HG02885 (cell line): ENCODE measurements at regions not wholly inside any gene's neighbourhood (a gene's known extent, or its start where the extent isn't known, plus 50 kb on each side); places are given as distances from the start of the nearest gene placed in this dataset.
"Not testable (repeated sequence)": the region's sequence is repeated elsewhere in the genome, so short reads cannot be mapped to it uniquely, and the experiment has no call there.

Experiments used
- ATAC-seq: cut with Tn5 transposase; IDR thresholded peaks from one replicate; pipeline ENCODE4 v1.9.1; 2021; ENCODE audit warnings: mild to moderate bottlenecking; ENCODE audit not compliant: unreplicated experiment, poor library complexity

- no peak for ATAC-seq
These were observed 148.5 kb upstream of the FBXO33 start for GRCh38 chr14:39580696-39581095.

GRCh38 chr14:39576736-39577135, 144.5 kb upstream of the FBXO33 start:
- no peak for ATAC-seq

- no peak for ATAC-seq
These were observed 144.0 kb upstream of the FBXO33 start for GRCh38 chr14:39576258-39576657.

GRCh38 chr14:39568809-39569538, 136.7 kb upstream of the FBXO33 start:
- no peak for ATAC-seq

GRCh38 chr14:39566795-39567194, 134.6 kb upstream of the FBXO33 start:
- ATAC-seq = no peak

- no peak for ATAC-seq
These were observed 131.1 kb upstream of the FBXO33 start for GRCh38 chr14:39563361-39563760.

GRCh38 chr14:39562175-39562574, 129.9 kb upstream of the FBXO33 start:
- no peak for ATAC-seq

- no peak for ATAC-seq
These were observed 126.3 kb upstream of the FBXO33 start for GRCh38 chr14:39558525-39558924.

- no peak for ATAC-seq
These were observed 123.5 kb upstream of the FBXO33 start for GRCh38 chr14:39555749-39556148.

GRCh38 chr14:39554576-39554975, 122.3 kb upstream of the FBXO33 start:
- no peak for ATAC-seq

- ATAC-seq = no peak
These were observed 116.1 kb upstream of the FBXO33 start for GRCh38 chr14:39548358-39548757.

- ATAC-seq = no peak
These were observed 115.6 kb upstream of the FBXO33 start for GRCh38 chr14:39547845-39548244.

- no peak for ATAC-seq
These were observed 73.6 kb upstream of the FBXO33 start for GRCh38 chr14:39505812-39506211.

- ATAC-seq = no peak
These were observed 68.0 kb upstream of the FBXO33 start for GRCh38 chr14:39500253-39500652.

GRCh38 chr14:39499514-39499913, 67.3 kb upstream of the FBXO33 start:
- no peak for ATAC-seq

- ATAC-seq = not testable (repeated sequence)
These were observed 65.4 kb upstream of the FBXO33 start for GRCh38 chr14:39497677-39498076.

GRCh38 chr14:39492267-39492666, 60.0 kb upstream of the FBXO33 start:
- no peak for ATAC-seq

GRCh38 chr14:39491134-39491571, 58.9 kb upstream of the FBXO33 start:
- no peak for ATAC-seq

GRCh38 chr14:39488600-39488999, 56.4 kb upstream of the FBXO33 start:
- no peak for ATAC-seq

GRCh38 chr14:39483682-39484081, 51.4 kb upstream of the FBXO33 start:
- ATAC-seq = no peak
